Endothelial cell of umbilical vein (primary cell): ENCODE measurements at regions not wholly inside any gene's neighbourhood (a gene's known extent, or its start where the extent isn't known, plus 50 kb on each side); places are given as distances from the start of the nearest gene placed in this dataset.

Source experiments
- EZH2 ChIP-seq: IDR thresholded peaks from 2 replicates; pipeline ENCODE4 v1.6.1; 2012; ENCODE audit warnings: borderline replicate concordance, low read depth, mild to moderate bottlenecking, moderate library complexity, low read length, inconsistent platforms; ENCODE audit not compliant: severe bottlenecking
- MYC ChIP-seq: IDR thresholded peaks from one replicate; pipeline ENCODE4 v1.6.1; 2011; ENCODE audit warnings: mild to moderate bottlenecking, low read depth, low read length
- POLR2A ChIP-seq: IDR thresholded peaks from 2 replicates; pipeline ENCODE4 v1.6.1; 2012; ENCODE audit warnings: low read depth, mild to moderate bottlenecking, control low read depth, low read length
- POLR2AphosphoS5 ChIP-seq: IDR thresholded peaks from 2 replicates; pipeline ENCODE4 v1.6.1; 2012; ENCODE audit warnings: low read depth, mild to moderate bottlenecking, control low read depth, low read length, moderate library complexity; ENCODE audit not compliant: insufficient read depth
- TF ChIP-seq, protein P1 (sequence below), 2 donors: IDR thresholded peaks; 1 replicate in 1 of 2; 2 replicates in 1 of 2; pipeline ENCODE4 v1.5.1; 2011; ENCODE audit warnings: low read length in 2 of 2, mild to moderate bottlenecking in 2 of 2, moderate library complexity in 2 of 2, control low read depth in 1 of 2, inconsistent platforms in 1 of 2, low read depth in 1 of 2; ENCODE audit not compliant: insufficient read depth in 1 of 2; ENCODE audit errors: extremely low read depth in 1 of 2
- TF ChIP-seq, protein P2 (sequence below): IDR thresholded peaks from 2 replicates; pipeline ENCODE4 v1.6.1; 2011; ENCODE audit not compliant: insufficient read depth, insufficient read length

DNA sequence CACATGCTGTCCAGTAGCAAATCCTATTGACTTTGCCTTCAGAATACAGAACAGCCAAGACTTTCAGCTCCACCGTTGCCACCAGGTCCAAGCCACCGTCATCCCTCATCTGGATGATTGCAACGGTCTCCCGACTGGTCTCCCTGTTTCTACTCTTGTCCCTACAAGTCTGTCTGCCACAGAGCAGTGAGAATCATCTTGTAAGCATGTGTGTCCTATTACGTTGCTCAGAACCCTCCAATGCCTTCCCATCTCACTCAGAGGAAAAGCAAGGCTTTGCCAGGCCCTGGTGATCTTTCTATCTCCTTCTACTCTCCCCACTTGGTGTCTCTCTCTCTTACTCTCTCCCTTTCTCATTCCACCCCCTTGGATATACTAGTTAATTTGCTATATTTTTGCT lies 76.7 kb upstream of the GDNF start:
- TF ChIP-seq POLR2A (no peak), EZH2 (no peak), MYC (no peak), POLR2AphosphoS5 (no peak)
- TF ChIP-seq, protein P1, sequence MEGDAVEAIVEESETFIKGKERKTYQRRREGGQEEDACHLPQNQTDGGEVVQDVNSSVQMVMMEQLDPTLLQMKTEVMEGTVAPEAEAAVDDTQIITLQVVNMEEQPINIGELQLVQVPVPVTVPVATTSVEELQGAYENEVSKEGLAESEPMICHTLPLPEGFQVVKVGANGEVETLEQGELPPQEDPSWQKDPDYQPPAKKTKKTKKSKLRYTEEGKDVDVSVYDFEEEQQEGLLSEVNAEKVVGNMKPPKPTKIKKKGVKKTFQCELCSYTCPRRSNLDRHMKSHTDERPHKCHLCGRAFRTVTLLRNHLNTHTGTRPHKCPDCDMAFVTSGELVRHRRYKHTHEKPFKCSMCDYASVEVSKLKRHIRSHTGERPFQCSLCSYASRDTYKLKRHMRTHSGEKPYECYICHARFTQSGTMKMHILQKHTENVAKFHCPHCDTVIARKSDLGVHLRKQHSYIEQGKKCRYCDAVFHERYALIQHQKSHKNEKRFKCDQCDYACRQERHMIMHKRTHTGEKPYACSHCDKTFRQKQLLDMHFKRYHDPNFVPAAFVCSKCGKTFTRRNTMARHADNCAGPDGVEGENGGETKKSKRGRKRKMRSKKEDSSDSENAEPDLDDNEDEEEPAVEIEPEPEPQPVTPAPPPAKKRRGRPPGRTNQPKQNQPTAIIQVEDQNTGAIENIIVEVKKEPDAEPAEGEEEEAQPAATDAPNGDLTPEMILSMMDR (IDR thresholded peaks at IDR 0.05; ENCODE audit: extremely low read depth in 1 of 2, insufficient read depth in 1 of 2, low read depth in 1 of 2, low read length in 2 of 2) = no peak
- TF ChIP-seq, protein P2, sequence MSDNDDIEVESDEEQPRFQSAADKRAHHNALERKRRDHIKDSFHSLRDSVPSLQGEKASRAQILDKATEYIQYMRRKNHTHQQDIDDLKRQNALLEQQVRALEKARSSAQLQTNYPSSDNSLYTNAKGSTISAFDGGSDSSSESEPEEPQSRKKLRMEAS = no peak
